Heart left ventricle (tissue), 16 donors: ENCODE measurements at regions not wholly inside any gene's neighbourhood (a gene's known extent, or its start where the extent isn't known, plus 50 kb on each side); places are given as distances from the start of the nearest gene placed in this dataset.
"Not testable (repeated sequence)": the region's sequence is repeated elsewhere in the genome, so short reads cannot be mapped to it uniquely, and the experiment has no call there.

ENCODE experiments used
- ATAC-seq, 4 donors: fragments of 200-7000 bp; cut with Tn5 transposase; one replicate each; pipeline ENCODE4 v1.9.1; 2020 to 2022; ENCODE audit warnings: moderate library complexity in 4 of 4, mild to moderate bottlenecking in 3 of 4, moderate number of reproducible peaks in 1 of 4
- DNase-seq, 5 donors: peaks; one replicate each; pipeline ENCODE4 v3.0.0-alpha.2; 2020
- H3K27ac ChIP-seq, 12 donors: fragments of 200-600 bp; sonication (generic) in 4 of 12; one replicate each; pipeline versions ENCODE4 v1.5.0 to v1.8.0; 2016 to 2022; ENCODE audit warnings: mild to moderate bottlenecking in 2 of 12
- H3K27me3 ChIP-seq, 9 donors: fragments of 200-600 bp; sonication (generic) in 2 of 9; one replicate each; pipeline versions ENCODE4 v1.5.1 to v1.8.0; 2016 to 2022; ENCODE audit warnings: mild to moderate bottlenecking in 3 of 9
- H3K36me3 ChIP-seq, 9 donors: fragments of 200-600 bp; sonication (generic) in 2 of 9; one replicate each; pipeline versions ENCODE4 v1.5.0 to v1.8.0; 2018 to 2022; ENCODE audit warnings: mild to moderate bottlenecking in 2 of 9
- H3K4me1 ChIP-seq, 12 donors: fragments of 200-600 bp; sonication (generic) in 4 of 12; one replicate each; pipeline versions ENCODE4 v1.5.0 to v1.8.0; 2016 to 2022; ENCODE audit warnings: mild to moderate bottlenecking in 3 of 12
- H3K4me3 ChIP-seq, 12 donors: fragments of 200-600 bp; sonication (generic) in 4 of 12; one replicate each; pipeline versions ENCODE4 v1.5.0 to v1.8.0; 2017 to 2022; ENCODE audit warnings: mild to moderate bottlenecking in 9 of 12, moderate library complexity in 4 of 12
- H3K9me3 ChIP-seq, 12 donors: fragments of 200-600 bp; sonication (generic) in 4 of 12; one replicate each; pipeline versions ENCODE4 v1.5.0 to v1.8.0; 2016 to 2022; ENCODE audit warnings: mild to moderate bottlenecking in 1 of 12
- CTCF ChIP-seq, 12 donors: fragments of 200-600 bp; sonication (generic) in 4 of 12; IDR thresholded peaks; one replicate each; pipeline versions ENCODE4 v1.5.0 to v1.8.0; 2018 to 2022; ENCODE audit warnings: antibody characterized with exemption in 12 of 12, mild to moderate bottlenecking in 5 of 12
- POLR2A ChIP-seq, 2 donors: fragments of 450-650 bp; IDR thresholded peaks; one replicate each; pipeline ENCODE4 v1.6.1; 2017; ENCODE audit warnings: antibody characterized with exemption in 2 of 2, mild to moderate bottlenecking in 2 of 2, moderate library complexity in 2 of 2
- WGBS, 4 donors: extraction: QIAGEN DNeasy Blood & Tissue Kit in 2 of 4; methylation state at CpG; one replicate each; pipeline versions ENCODE4 v1.1.5 to v1.1.7; 2013 to 2018; 5-methylcytosine and 5-hydroxymethylcytosine counted together
- intact Hi-C, 10 donors: fragments of 100-400 bp; cut with DNase I; formaldehyde crosslinking; loops; one replicate each; pipeline versions ENCODE4 v1.11.1 to v1.14.2; 2022
- donor health status: ischemic (EF 13 %, LVEDD 7.1; RV severe dilation, severe dysfunction).
- donor health status: healthy with polysubstance abuse.
- donor health status: DM: no; HTN: yes; CAD: no.
- donor health status: DM: no; HTN: no; CAD: no.
- donor health status: ischemic (EF 25% LVEDD 6.9; RV normal size, moderate dysfunction).
- donor health status: ischemic (EF 25% LVEDD 5.7; RV mildly dilated, moderate dysfunction).
- donor health status: healthy.
- donor health status: DM: yes; HTN: yes; CAD: no.
- donor health status: ischemic (EF 35%, LVEDD 5.7; RV mildly dilated, moderate dysfunction).
- donor health status: nonischemic (EF 11% LVEDD 7.7; RV severe dilation, severe dysfunction).
- donor health status: DM: yes; HTN: yes; CAD: no.
- donor health status: PGD.
- donor health status: ischemic (EF 29% LVEDD 5.4; RV normal size, mild dysfunction).
- donor health status: nonischemic (EF 23%, LVEDD 6.1; RV moderate dilation, normal function).

GRCh38 chr1:38728585-38728908, 131.0 kb downstream of the RRAGC start:
- H3K36me3 ChIP-seq, result no peaks in the 10 kb centered on the region
- TF ChIP-seq POLR2A (IDR thresholded peaks at IDR 0.05) (no peak), CTCF (IDR thresholded peaks at IDR 0.05) (no peak)
- ATAC-seq, result peak in 2 of 4 donors; percentile 7 to 41
- WGBS, 4 donors, result 13 to 23% (median 19%) methylated on average over 1 of the region's 1 CpG
- intact Hi-C loops, result no loop called here
- H3K4me3 ChIP-seq, result no peak overlapping the region
- DNase-seq, result no peak
- H3K27me3 ChIP-seq, result peaks cover 0 to 30% (median 0%) of the 10 kb centered on the region in 9 donors
- H3K9me3 ChIP-seq, result no peaks in the 10 kb centered on the region
- no peak overlapping the region for H3K27ac ChIP-seq
- H3K4me1 ChIP-seq, result peaks cover 0 to 22% (median 16%) of the 10 kb centered on the region in 12 donors

- TF ChIP-seq POLR2A (IDR thresholded peaks at IDR 0.05) (no peak), CTCF (IDR thresholded peaks at IDR 0.05) (no peak)
- Histone ChIP-seq H3K27me3 (peaks cover 0 to 30% (median 0%) of the 10 kb centered on the region in 9 donors), H3K36me3 (no peaks in the 10 kb centered on the region), H3K27ac (peak overlapping the region in 1 of 12 donors; percentile 10), H3K4me3 (peak overlapping the region in 1 of 12 donors; percentile 30), H3K4me1 (peaks cover 0 to 22% (median 16%) of the 10 kb centered on the region in 12 donors), H3K9me3 (no peaks in the 10 kb centered on the region)
- WGBS, 4 donors, result 5 to 6% (median 5%) methylated on average over 17 to 20 of the region's 20 CpGs
- intact Hi-C loops, result no loop called here
- DNase-seq (peak; percentile 59 to 72 (median 67)), ATAC-seq (peak; percentile 42 to 90 (median 80))
Measured at GRCh38 chr1:38727684-38728584, 131.6 kb downstream of the RRAGC start.

GRCh38 chr1:38725321-38725961, 134.1 kb downstream of the RRAGC start:
- DNase-seq, H3K4me3 ChIP-seq, H3K36me3 ChIP-seq, intact Hi-C loops, H3K9me3 ChIP-seq, ATAC-seq, H3K27ac ChIP-seq: not testable (repeated sequence)
- WGBS, 4 donors, result 93 to 96% (median 94%) methylated on average over 8 of the region's 8 CpGs
- H3K4me1 ChIP-seq, result peaks cover 0 to 22% (median 16%) of the 10 kb centered on the region in 12 donors
- H3K27me3 ChIP-seq, result peaks cover 0 to 26% (median 0%) of the 10 kb centered on the region in 9 donors

GRCh38 chr1:38724160-38725131, 135.1 kb downstream of the RRAGC start:
- no peak overlapping the region for H3K4me3 ChIP-seq
- no peaks in the 10 kb centered on the region for H3K36me3 ChIP-seq
- peaks cover 0 to 22% (median 16%) of the 10 kb centered on the region in 12 donors for H3K4me1 ChIP-seq
- H3K27ac ChIP-seq, result no peak overlapping the region
- WGBS, 4 donors, result 62 to 80% (median 74%) methylated on average over 7 of the region's 7 CpGs
- peaks cover 0 to 22% (median 0%) of the 10 kb centered on the region in 9 donors for H3K27me3 ChIP-seq
- DNase-seq, result no peak
- intact Hi-C loops, result no loop called here
- no peak for ATAC-seq
- TF ChIP-seq CTCF (IDR thresholded peaks at IDR 0.05) (no peak), POLR2A (IDR thresholded peaks at IDR 0.05) (no peak)
- H3K9me3 ChIP-seq, result no peaks in the 10 kb centered on the region
